Gastroesophageal sphincter (tissue), 4 donors: ENCODE measurements at regions not wholly inside any gene's neighbourhood (a gene's known extent, or its start where the extent isn't known, plus 50 kb on each side); places are given as distances from the start of the nearest gene placed in this dataset.
A peak's percentile ranks its signal among the peaks of the same experiment; 100 is the strongest.
"Not testable (repeated sequence)": the region's sequence is repeated elsewhere in the genome, so short reads cannot be mapped to it uniquely, and the experiment has no call there.

ENCODE experiments used
- ATAC-seq: fragments of 150-250 bp; one replicate; pipeline ENCODE4 v1.9.1; 2016; ENCODE audit warnings: mild to moderate bottlenecking, moderate library complexity
- H3K27ac ChIP-seq, 4 donors: fragments of 200-600 bp; sonication (generic) in 3 of 4; 1 replicate in 3 of 4; 2 replicates in 1 of 4; pipeline ENCODE4 v1.5.1; 2016 to 2019
- H3K27me3 ChIP-seq: fragments of 200-600 bp; sonication (generic); one replicate; pipeline ENCODE4 v1.5.1; 2019
- H3K36me3 ChIP-seq, 2 donors: fragments of 200-600 bp; sonication (generic); one replicate each; pipeline ENCODE4 v1.5.1; 2019; ENCODE audit warnings: control low read depth in 1 of 2
- H3K4me1 ChIP-seq, 3 donors: fragments of 200-600 bp; sonication (generic); 1 replicate in 2 of 3; 2 replicates in 1 of 3; pipeline ENCODE4 v1.5.1; 2016 to 2019; ENCODE audit warnings: control low read depth in 2 of 3
- H3K4me3 ChIP-seq, 2 donors: fragments of 200-600 bp; sonication (generic); one replicate each; pipeline ENCODE4 v1.5.1; 2019; ENCODE audit warnings: mild to moderate bottlenecking in 1 of 2, moderate library complexity in 1 of 2
- H3K9me3 ChIP-seq, 3 donors: fragments of 200-600 bp; sonication (generic); one replicate each; pipeline ENCODE4 v1.5.1; 2017 to 2019; ENCODE audit warnings: control low read depth in 2 of 3
- CTCF ChIP-seq, 4 experiments: fragments of 200-600 bp in 2 of 4; fragments of 450-650 bp in 2 of 4; sonication (generic) in 1 of 4; IDR thresholded peaks; one replicate each; pipeline ENCODE4 v1.5.1; 2017 to 2019; ENCODE audit warnings: antibody characterized with exemption in 4 of 4, mild to moderate bottlenecking in 2 of 4, moderate library complexity in 2 of 4
- EP300 ChIP-seq: sonication (generic); formaldehyde crosslinking; IDR thresholded peaks from one replicate; pipeline ENCODE4 v1.6.1; 2017; ENCODE audit warnings: antibody characterized with exemption, mild to moderate bottlenecking
- POLR2A ChIP-seq, 2 donors: fragments of 450-650 bp; IDR thresholded peaks; one replicate each; pipeline ENCODE4 v1.6.1; 2017; ENCODE audit warnings: antibody characterized with exemption in 2 of 2, mild to moderate bottlenecking in 2 of 2, moderate library complexity in 1 of 2
- POLR2AphosphoS5 ChIP-seq: sonication (generic); formaldehyde crosslinking; IDR thresholded peaks from one replicate; pipeline ENCODE4 v1.6.1; 2017; ENCODE audit warnings: antibody characterized with exemption
- WGBS, 2 donors: methylation state at CpG; one replicate each; pipeline ENCODE4 v1.1.5; 2018; ENCODE audit warnings: low coverage in 1 of 2; 5-methylcytosine and 5-hydroxymethylcytosine counted together

DNA sequence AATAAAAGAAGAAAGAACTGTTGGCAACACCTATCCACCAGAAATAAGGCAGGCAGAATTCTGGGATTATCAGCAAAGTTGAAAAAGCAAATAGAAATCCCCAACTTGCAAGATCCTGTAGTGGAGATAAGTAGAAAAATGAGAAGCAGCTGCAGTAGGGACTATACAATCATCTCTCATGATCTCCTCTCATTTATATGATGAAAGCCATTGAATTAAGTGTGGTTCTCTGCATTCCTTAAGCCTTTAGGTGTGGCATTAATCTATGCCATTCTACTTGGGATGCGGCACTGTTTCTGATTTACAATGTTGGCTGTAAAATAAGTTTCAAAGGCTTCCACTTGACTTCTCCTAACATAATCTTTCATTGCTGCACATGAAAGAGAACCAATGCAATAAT is 869.8 kb downstream of the TRAM1L1 start:
- no peaks in the 10 kb centered on the region for H3K27me3 ChIP-seq
- TF ChIP-seq EP300 = no peak
- TF ChIP-seq CTCF (IDR thresholded peaks at IDR 0.05) = no peak
- TF ChIP-seq POLR2A (IDR thresholded peaks at IDR 0.05) = no peak
- no peak for TF ChIP-seq POLR2AphosphoS5
- H3K27ac ChIP-seq = no peak overlapping the region
- no peak for ATAC-seq
- 89 to 90% methylated on average over 1 of the region's 1 CpG for WGBS, 2 donors
- H3K4me1 ChIP-seq = no peaks in the 10 kb centered on the region
- no peaks in the 10 kb centered on the region for H3K9me3 ChIP-seq
- no peaks in the 10 kb centered on the region for H3K36me3 ChIP-seq
- H3K4me3 ChIP-seq = no peak overlapping the region

- H3K36me3 ChIP-seq = no peaks in the 10 kb centered on the region
- TF ChIP-seq POLR2A (IDR thresholded peaks at IDR 0.05) (no peak), CTCF (IDR thresholded peaks at IDR 0.05) (no peak), EP300 (no peak), POLR2AphosphoS5 (no peak)
- H3K27me3 ChIP-seq = no peaks in the 10 kb centered on the region
- 61 to 75% methylated on average over 1 of the region's 1 CpG for WGBS, 2 donors
- H3K4me1 ChIP-seq = no peaks in the 10 kb centered on the region
- H3K27ac ChIP-seq = no peak overlapping the region
- no peak for ATAC-seq
- H3K9me3 ChIP-seq = no peaks in the 10 kb centered on the region
- no peak overlapping the region for H3K4me3 ChIP-seq
These were observed 882.9 kb downstream of the TRAM1L1 start for GRCh38 chr4:116202524-116202923.

- Histone ChIP-seq H3K4me3 (no peak overlapping the region), H3K27ac (no peak overlapping the region), H3K4me1 (no peaks in the 10 kb centered on the region), H3K27me3 (no peaks in the 10 kb centered on the region), H3K36me3 (no peaks in the 10 kb centered on the region), H3K9me3 (no peaks in the 10 kb centered on the region)
- no peak for ATAC-seq
- TF ChIP-seq EP300 = no peak
- no peak for TF ChIP-seq POLR2AphosphoS5
- no peak for TF ChIP-seq POLR2A (IDR thresholded peaks at IDR 0.05)
- no peak for TF ChIP-seq CTCF (IDR thresholded peaks at IDR 0.05)
- 87 to 97% methylated on average over 3 of the region's 3 CpGs for WGBS, 2 donors
These were observed 888.0 kb downstream of the TRAM1L1 start for GRCh38 chr4:116197317-116197809.

DNA sequence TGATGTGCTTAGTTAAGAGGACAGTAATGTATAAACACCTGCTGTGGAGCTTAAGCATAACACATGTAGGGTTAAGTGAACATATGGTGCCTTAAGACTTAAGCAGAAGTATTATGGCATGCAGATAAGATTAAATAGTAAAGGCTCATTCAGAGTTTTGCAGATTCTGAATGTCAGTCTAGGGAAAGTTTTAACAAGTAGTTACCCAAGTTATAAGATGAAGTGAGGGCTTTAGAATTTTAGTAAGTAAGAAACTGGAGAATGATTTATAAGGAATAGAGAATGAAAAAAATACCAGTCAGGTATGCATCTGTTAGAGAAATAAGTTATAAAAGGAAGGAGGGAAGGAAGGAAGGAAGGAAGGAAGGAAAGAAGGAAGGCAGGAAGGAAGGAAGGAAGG is 902.1 kb downstream of the TRAM1L1 start:
- Histone ChIP-seq H3K4me3 (no peak overlapping the region), H3K27me3 (no peaks in the 10 kb centered on the region), H3K9me3 (no peaks in the 10 kb centered on the region), H3K4me1 (no peaks in the 10 kb centered on the region), H3K27ac (no peak overlapping the region), H3K36me3 (no peaks in the 10 kb centered on the region)
- no peak for ATAC-seq
- TF ChIP-seq POLR2AphosphoS5 = no peak
- TF ChIP-seq POLR2A (IDR thresholded peaks at IDR 0.05) = no peak
- no peak for TF ChIP-seq CTCF (IDR thresholded peaks at IDR 0.05)
- no peak for TF ChIP-seq EP300

- TF ChIP-seq EP300 = no peak
- peak in 1 of 4 experiments; percentile 19 for TF ChIP-seq CTCF (IDR thresholded peaks at IDR 0.05)
- no peaks in the 10 kb centered on the region for H3K36me3 ChIP-seq
- ATAC-seq = no peak
- WGBS, 2 donors = 10 to 20% methylated on average over 2 of the region's 2 CpGs
- H3K4me3 ChIP-seq = no peak overlapping the region
- no peaks in the 10 kb centered on the region for H3K9me3 ChIP-seq
- H3K27ac ChIP-seq = no peak overlapping the region
- H3K4me1 ChIP-seq = no peaks in the 10 kb centered on the region
- no peaks in the 10 kb centered on the region for H3K27me3 ChIP-seq
These were observed 905.2 kb downstream of the TRAM1L1 start for GRCh38 chr4:116180157-116180601.

DNA sequence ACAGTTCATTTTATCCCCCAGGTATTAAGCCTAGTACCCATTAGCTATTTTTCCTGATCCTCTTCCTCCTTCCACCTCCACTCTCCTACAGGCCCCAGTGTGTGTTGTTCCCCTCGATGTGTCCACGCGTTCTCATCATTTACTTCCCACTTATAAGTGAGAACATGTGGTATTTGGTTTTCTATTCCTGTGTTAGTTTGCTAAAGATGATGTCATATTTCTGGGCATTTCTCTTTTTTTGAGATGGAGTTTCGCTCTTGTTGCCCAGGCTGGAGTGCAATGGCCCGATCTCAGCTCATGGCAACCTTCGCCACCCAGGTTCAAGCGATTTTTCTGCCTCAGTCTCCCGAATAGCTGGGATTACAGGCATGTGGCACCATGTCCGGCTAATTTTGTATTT is 934.0 kb downstream of the TRAM1L1 start:
- not testable (repeated sequence) for H3K27ac ChIP-seq, H3K4me1 ChIP-seq, H3K4me3 ChIP-seq, H3K36me3 ChIP-seq, H3K27me3 ChIP-seq, ATAC-seq, H3K9me3 ChIP-seq
- WGBS, 2 donors = 88 to 100% methylated on average over 3 to 8 of the region's 9 CpGs
